GM21619 (cell line): ENCODE measurements at regions not wholly inside any gene's neighbourhood (a gene's known extent, or its start where the extent isn't known, plus 50 kb on each side); places are given as distances from the start of the nearest gene placed in this dataset.

Experiments used
- ATAC-seq: cut with Tn5 transposase; IDR thresholded peaks from one replicate; pipeline ENCODE4 v1.9.1; 2021; ENCODE audit not compliant: unreplicated experiment

DNA sequence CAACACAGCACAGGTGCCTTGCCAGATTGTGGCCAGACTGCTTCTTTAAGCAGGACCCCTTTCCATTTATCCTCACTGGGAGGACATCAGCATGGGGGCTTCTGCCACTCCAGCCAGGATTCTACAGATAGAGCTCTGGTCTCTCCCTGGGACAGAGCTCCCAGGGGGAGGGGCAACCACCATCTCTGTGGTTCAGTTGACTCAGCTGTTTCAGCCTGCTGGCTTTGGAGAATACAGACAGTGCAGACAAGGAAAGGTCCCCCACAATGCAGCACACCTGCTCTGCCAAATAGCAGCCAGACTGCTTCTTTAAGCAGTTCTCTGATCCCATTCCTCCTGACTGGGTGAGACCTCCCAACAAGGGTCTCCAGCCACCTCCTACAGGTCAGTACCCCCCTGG is 132.8 kb downstream of the OR2K2 start:
- ATAC-seq: no peak

DNA sequence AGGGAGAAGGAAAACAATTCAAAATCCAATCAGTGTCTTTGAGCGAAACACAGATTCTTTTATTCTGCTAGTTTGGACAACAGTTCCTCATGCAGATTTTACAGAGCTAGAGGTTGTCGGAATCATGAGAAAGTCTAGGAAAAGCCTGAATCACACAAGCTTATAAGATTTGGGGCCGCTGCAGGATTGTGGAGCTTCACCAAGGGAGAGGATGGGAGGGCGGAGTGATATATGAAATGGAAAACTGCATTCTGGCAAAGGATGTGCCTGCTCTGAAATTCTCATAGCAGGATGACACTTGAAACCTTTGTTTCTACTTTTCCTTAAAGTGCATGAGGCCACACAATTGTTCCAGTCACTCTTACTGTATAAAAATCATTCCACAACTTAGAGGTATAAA is 134.3 kb downstream of the OR2K2 start:
- ATAC-seq: no peak

DNA sequence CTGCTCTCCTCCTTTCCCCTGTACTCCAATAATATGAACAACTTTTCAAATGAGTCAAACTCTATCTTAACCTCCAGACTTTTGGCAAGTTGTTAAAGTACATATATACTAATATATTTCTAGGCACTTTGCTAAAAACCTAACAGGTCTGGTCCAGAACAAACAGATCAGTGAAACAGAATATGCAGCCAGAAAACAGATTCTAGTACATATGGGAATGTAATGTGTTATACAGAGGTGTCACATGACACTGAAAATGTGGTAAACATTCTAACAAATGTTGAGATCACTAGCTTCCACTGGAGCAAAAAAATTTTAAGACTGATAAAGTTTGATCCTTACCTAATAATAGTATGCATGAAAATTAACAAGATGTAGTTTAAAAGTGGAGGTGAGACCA is 136.9 kb downstream of the OR2K2 start:
- ATAC-seq: no peak

DNA sequence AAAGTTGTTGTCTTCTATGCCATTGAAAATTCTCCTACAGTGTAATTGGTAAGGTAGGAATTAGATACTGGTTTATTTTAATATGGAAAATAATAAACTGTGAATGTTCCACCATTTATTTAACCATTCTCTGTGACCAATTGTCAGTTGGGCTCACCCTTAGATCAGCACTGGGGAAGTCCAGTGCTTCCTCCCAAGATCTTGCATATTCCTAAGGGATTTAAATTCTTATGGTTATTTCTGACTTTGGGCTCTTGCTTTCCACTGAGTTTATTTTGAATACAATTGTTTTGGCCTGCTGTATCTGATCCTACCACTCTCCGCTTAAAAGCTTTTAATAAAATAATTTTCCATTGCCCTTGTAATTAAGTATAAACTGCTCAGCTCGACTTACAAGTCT is 137.4 kb downstream of the OR2K2 start:
- ATAC-seq: no peak

DNA sequence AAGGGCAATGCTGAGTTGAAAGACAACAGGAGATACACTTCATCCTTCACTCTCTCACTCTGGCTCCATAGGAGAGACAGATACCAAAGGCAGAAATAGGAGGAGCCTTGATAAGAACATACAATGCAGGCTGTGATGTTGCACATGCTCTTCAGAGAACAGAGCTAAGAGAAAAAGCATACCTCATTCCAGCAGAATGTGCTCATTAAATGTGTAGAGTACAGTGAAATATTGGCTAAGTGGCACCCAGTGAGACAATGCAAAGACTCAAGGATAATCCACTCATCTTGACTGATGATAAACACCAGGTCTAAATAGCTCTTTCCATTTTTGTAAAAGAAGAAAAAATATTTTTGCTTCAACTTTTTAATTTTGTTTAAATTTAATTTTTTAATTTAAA is 139.7 kb downstream of the OR2K2 start:
- no peak for ATAC-seq

DNA sequence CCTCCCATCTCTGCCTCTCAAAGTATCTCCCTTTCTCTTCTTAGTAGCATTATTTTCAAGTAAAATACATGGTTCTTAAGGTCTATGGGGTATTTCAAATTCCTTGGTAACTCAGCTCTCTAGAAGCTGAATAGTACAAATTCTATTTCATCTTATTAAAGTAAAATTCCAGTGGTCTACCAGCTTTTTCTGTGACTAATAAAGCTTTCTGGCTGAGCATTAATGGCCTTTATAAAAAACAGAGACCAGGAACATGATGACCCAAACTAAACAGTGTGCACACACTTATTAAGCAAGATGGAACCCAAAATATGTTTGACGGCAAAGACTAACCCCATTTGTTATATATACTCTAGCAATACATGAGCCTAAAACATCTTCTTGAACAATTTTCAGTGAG is 142.6 kb downstream of the OR2K2 start:
- ATAC-seq: no peak

DNA sequence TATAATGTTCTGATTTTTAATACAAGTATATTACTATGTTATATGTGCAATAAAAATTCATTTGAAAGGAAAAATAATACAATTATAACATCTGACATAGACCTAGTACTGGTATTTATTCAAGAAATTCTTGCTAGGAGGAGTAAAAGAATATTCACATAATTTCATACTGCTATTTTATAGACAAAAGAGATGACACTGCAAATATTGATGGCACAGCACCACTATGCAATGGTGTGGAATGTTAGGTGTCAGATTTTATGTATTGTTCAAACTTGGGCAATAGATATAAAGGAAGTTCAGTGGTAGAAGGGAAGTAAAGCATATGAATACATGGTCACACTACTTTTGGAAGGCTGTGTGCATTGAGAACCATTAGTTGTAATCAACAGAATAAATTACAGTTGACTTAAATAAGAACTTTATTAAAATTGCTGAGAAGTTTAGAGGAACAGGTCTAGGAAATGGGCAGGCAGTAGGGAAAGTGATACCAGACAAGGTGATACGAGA is 143.9 kb downstream of the OR2K2 start:
- ATAC-seq: no peak

DNA sequence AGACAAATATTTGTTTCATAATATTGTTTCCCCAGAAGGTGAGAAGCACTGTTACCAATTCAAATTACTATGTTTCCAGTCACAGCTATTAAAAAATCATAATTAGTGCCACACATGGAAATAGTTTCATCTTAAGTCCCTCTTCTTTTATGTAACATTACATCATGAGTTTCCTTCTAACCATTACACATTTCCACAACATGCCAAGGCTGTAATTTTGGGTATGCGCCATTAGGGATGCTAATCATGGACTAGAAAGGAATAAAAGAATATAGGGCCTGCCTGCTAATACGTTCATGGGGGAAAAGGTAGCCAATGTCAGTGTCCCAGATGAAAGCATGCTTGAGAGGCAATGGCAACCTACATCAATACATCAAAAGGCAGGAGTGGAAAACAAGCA is 142.5 kb upstream of the LPAR1 start:
- no peak for ATAC-seq

DNA sequence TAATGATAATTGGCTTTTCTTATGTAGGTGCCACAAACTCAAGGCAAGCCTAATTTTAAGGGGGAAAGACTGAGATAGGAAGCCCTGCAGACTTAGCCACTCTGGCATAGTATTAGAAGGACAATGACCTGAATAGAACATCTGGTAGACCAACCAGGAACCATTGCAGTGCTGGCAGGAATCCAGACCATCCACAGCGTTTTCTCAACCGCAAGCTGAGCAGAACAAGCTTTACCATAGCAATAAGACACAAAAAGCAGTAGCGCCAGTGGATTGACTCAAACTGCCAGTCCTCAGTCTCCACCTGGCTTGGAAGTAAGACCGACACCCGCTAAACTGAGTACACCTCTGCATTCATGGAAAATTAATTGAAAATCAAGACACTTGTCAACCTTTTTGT is 141.3 kb upstream of the LPAR1 start:
- ATAC-seq: no peak

DNA sequence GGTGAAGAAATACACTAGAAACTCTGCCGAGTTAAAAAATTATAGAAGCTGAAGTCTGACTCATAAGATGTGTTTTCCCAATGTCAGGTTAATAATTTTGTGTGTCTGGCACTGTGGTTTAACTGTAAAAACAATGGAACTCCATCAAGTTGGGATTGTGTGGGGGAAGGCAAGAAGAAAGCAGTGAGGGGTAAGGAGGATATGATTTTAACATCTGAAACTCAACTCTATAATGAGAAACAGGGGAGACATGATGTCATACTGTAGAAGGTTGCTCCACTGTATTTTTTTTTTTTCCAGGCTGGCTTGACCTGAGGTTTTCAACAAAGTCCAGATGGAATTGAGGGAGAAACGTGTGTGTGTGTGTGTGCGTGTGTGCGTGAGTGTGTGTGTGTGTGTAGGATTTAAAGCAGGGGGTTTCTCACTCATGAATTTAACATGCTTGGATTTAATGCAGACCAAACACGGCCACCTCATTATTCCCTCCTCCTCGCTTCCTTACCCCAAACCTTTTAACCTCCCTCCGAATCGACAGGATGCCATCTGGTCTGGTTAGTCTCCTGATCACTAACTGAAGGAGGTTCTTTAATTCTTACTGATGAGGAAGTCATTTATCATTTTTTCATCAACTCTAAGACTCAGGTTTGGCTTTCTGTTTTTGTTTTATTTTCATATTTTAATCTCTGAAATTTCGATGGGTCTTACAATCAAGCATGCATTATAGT is 140.2 kb upstream of the LPAR1 start:
- no peak for ATAC-seq

DNA sequence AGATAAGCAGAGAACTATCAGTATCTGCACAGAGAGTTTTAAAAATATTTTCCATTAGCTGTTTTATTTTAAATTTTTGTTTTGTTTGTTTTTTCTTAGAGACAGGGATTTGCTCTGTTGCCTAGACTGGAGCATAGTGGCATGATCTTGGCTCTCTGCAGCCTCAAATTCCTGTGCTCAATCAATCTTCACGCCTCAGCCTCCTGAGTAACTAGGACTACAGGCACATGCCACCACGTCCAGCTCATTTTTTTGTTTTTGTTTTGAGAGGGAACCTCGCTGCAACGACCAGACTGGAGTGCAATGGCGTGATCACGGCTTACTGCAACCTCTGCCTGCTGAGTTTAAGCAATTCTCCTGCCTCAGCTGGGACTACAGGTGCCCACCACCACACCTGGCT is 138.2 kb upstream of the LPAR1 start:
- no peak for ATAC-seq

DNA sequence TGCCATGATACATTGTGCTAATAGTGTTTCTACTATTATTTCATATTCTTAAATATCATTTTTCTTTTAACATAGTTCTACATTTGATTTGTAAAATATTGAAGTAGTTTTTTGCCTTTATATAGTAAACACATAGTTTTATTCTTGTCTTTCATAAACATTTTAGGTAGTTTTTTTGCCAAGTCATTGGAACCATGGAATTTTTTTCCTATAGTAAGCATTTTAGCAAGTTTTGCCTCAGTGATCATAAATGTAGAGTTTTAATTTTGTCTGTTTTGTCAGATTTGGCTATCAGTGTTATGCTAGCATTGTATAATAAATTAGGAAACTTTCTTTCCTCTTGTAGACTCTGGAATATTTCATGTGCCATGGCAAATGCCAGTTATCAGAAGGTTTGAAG is 137.1 kb upstream of the LPAR1 start:
- ATAC-seq: no peak

DNA sequence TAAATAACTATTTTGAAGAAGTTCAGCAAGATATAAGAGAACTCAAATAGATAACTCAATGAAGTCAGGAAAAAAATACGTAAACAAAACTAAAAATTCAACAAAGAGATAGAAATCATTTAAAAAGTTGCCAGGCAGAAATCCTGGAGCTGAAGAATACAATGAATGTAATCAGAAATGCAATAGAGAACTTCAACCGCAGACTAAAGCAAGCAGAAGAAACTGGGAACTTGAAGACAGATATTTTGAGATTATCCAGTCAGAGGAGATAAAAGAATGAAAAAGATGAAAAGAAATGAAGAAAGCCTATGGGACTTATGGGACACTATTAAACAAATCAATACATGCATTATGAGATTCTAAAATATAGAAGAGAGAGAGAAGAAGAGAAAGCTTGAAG is 129.1 kb upstream of the LPAR1 start:
- no peak for ATAC-seq

DNA sequence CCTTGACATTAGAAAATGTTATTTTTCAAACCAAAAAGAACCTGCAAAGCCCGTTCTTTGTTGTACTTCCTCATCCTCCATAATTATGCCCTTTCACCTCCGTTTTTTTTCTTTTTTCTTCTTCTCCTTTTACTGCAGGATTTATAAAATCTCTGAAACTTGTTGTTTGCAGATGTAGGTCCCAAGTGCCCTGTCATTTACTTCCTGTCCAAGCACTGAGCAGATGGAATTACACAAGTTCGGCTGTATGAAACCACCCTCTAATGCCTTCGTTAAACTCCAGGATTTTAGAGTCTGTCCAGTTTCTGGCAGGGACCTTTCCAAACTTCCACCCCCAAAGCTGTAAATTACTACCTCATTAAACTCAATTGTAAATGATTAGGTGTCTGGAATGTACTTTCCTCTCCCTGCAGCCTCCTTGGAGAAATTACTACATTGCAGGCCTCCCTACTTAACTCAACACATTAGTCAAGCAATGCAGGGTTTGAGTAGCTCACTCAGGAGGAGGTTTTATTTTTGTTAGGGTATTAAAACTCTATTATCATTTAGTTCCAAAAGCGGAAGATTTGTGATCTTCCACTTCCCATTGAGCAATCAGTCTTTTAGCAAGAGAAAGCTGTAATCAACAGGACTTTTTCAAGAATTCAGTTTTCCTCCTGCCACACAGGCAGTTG is 125.6 kb upstream of the LPAR1 start:
- ATAC-seq: no peak

DNA sequence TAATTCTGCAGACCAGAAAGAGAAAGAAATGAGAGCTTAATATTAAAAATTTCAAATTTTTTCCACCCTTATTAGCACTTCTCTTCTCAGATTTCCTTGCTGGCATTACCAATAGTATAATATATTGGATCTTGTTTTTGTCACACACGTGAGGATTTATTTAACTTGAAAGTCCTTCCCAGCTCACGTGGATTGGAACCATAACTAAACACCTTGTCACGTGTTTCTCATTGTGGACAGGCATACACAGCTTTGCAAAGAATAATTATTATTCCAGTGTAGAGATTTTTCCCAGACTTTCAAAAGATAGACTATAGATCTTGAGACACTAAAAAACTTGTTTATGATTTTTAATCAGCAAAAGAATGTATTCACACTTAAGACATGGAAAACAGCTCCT is 123.8 kb upstream of the LPAR1 start:
- ATAC-seq: no peak

DNA sequence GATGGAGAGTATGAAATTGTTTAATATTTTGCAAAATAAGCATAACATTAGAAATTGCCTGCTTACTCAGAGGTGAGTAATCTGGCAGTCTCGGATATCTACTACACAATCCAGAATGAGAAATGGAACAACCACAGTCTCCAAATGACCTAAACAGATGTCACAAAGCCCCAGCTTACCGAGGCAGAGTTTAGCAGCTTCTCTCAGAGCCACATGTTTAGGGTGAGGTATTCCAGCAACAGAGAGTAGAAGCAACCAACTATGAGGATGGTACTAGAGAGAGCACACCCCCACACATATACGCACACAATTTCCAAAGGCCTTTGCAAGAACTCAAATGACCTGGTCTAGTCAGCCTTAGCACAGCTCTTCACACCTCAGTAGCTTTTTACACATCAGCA is 122.7 kb upstream of the LPAR1 start:
- ATAC-seq: no peak

DNA sequence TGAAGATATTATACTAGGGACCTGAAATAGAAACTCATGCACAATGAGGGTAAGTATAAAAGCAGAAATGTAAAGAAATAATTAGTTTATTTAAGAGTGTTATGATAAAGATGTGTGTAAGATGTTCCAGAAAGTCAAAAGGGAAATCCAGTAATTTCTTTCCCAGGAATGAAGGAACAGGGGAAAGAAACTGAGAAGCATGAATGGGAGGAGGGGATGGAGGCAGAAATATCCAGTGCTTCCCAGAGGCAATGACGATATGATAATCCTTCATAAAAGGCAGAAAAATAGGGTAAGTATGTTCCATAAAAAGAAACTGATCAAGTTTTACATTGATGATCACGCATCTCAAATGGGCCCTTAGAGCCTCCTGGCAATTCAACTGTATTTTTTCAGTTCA is 120.7 kb upstream of the LPAR1 start:
- no peak for ATAC-seq

DNA sequence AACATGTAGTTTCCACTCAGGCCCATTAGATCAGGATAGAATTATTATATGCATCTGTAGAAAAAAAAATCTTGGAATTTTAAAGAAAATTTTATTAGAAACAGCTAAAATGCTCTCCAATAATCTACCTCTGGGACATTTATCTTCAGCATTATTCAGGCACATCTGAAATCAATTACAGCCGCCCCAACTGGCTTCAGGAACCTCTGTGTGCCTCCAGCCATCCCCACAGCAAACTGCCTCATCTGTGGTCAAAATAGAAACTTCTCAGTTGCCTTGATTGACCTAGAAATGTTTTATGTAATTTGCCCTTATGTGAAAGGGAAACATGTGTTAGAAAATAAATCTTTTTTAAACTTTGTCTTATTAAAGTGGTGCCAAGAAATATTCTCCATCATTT is 120.1 kb upstream of the LPAR1 start:
- ATAC-seq: no peak

DNA sequence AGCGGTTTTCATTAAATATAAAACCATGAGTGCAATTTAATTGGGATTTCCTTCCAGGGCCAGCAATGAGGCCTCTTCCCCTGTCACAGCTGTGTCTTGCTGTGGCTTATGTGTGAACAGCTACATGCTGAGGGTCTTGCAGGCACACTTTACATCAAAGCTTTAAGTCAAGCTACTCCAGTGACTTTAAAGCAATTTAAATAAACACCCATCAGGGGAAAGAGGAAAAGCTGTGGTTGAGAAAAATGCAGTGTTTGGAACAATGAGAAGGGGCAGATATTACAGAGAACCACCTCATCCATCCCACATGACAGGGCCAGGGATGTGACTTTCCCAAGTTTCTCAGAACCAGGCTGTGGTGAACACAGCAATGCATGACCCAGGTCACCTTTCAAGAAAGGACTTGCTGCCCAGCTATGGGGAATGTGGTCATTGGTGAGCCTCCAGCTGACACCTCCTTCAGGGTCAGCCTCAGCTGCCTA is 115.9 kb upstream of the LPAR1 start:
- ATAC-seq: no peak

DNA sequence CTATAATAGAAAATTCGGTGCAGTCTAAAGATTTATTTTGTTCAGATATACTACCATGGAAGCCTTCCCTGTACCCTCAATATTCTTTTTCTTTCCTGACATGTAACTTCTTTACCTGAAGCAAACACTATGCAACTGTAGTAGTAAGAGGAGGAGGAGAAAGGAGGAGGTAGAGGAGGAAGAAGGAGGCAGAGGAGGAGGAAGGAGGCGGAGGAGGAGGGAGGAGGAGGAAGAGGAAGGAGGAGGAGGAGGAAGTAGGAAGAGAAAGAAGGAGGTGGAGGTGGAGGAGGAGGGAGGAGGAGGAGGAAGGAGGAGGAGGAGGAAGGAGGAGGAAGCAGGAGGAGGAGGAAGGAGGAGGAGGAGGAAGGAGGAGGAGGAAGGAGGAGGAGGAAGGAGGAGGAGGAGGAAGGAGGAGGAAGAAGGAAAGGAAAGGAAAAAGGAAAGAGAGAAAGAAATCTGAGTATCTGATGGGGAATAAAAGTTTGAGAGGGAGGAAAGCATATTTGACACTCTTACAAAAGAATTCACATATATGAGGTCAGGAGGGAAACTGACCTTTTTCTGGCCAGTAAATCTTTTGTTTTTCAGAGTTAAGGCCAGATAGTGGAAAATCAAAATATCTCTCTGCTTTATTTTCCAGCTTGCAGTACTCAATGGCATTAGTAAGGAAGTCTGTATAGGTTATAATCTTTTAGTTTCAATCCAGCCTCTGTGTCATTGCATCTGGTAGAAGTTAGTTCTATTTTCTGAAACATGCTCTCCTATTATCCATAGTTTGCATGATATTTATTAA is 114.5 kb upstream of the LPAR1 start:
- no peak for ATAC-seq

DNA sequence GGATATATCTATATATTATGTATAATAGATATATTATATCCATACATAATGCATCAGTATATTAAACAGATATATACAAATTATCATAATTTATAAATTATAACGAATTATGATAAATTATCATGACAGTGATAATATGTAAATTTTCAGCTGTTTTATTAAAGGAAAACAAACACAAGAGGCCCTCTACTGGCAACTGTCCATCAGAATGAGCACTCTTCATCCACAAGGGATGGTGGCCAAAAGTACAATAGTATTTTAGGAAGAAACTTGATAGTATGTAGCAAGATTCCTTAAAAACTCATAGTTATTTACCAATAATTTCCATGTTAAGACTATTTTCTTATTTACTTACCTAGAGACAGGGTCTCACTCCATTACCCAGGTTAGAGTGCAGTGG is 113.3 kb upstream of the LPAR1 start:
- ATAC-seq: no peak

DNA sequence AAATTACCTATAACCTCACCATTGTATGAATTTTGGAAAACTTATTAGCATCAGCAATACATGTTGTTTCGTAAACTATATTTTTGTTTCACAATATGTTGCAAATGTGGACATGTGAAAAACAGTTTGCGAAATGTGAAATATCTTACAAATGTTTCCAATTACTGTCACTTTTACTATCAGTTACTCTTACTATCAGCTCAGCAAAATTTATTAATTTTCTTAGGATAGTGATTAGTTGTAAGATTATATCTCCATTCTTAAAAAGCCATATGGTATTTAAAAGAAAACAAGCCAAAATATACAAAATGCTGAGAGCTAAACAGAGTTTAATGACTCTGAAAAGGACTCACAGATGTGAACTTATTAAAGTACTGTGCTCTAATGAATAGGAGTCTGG is 111.9 kb upstream of the LPAR1 start:
- ATAC-seq: no peak
